Ovary (tissue), 3 donors: ENCODE measurements at regions not wholly inside any gene's neighbourhood (a gene's known extent, or its start where the extent isn't known, plus 50 kb on each side); places are given as distances from the start of the nearest gene placed in this dataset.

ENCODE experiments used
- CTCF ChIP-seq, 3 donors: fragments of 450-650 bp in 2 of 3; fragments of 200-600 bp in 1 of 3; IDR thresholded peaks; one replicate each; pipeline versions ENCODE4 v1.5.1 to v1.8.0; 2016 to 2022; ENCODE audit warnings: antibody characterized with exemption in 3 of 3, mild to moderate bottlenecking in 1 of 3
- EP300 ChIP-seq: sonication (generic); formaldehyde crosslinking; IDR thresholded peaks from one replicate; pipeline ENCODE4 v1.6.1; 2017; ENCODE audit warnings: antibody characterized with exemption
- POLR2A ChIP-seq: fragments of 450-650 bp; IDR thresholded peaks from one replicate; pipeline ENCODE4 v1.6.1; 2017; ENCODE audit warnings: antibody characterized with exemption, mild to moderate bottlenecking, moderate library complexity
- donor health status: DM: no; HTN: no; CAD: no.

GRCh38 chr21:26782331-26782730 is 62.9 kb downstream of the ADAMTS1 start:
- TF ChIP-seq CTCF (IDR thresholded peaks at IDR 0.05) (no peak), POLR2A (no peak), EP300 (no peak)
